ENCODE measurements at regions not wholly inside any gene's neighbourhood (a gene's known extent, or its start where the extent isn't known, plus 50 kb on each side); places are given as distances from the start of the nearest gene placed in this dataset.

GRCh38 chr3:167958141-167958540 is 137.6 kb downstream of the GOLIM4 start:
- no peak for DNase-seq

DNA sequence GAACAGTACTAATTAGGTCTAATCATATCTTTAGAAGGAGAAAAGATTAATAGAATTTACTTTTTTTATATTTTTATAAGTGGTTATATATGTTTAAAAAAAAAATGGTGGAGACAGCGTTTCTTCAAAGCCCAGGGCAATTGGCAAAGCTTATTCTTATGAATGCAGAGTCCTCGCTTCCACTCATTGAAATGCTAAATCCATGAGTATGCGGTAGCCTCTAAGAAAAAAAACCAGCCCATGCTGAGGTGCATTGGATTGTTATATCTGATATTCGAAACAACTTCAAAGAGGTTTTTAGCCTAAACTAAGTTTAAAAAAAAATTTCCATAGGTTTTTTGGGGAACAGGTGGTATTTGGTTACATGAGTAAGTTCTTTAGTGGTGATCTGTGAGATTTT is 142.8 kb downstream of the GOLIM4 start:
- DNase-seq, result no peak

GRCh38 chr3:167950212-167950611 is 145.5 kb downstream of the GOLIM4 start:
- no peak for DNase-seq

DNA sequence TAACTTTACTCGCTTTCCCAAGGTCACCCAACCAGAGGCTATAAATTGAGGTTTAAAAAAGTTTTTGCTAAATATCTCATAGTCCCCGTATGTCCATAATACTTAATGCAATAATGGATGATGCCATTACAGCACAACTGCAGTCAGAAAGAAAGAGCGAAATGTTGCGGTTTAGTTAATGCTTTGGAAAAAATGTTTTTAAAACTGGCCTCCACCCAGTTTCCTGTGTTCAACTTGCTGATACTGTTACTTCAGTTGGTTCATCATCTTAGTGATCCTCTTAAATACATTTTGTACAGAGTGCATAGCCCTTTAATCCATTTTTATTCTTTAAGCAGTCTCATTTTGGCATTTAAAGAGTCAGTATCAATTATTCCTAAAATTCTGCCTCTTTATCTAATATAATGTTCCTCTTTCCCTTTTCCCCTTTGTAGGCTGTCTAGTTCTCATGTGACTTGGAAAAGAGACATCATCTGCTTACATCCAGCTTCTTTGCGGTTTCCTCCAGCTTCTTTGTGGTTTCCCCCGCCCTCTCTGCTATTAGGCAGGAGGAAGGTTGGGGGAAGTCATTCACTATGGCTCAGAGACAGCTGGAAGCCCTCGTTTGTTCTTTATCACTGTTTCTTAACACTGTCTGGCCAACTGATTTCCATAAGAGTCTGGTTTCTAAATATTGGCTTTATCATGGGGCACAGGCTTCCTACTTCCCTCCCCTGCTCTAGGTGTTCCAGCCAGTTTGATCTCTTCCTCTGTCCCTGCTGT is 154.3 kb downstream of the GOLIM4 start:
- peak; percentile 87 to 90 for DNase-seq

DNA sequence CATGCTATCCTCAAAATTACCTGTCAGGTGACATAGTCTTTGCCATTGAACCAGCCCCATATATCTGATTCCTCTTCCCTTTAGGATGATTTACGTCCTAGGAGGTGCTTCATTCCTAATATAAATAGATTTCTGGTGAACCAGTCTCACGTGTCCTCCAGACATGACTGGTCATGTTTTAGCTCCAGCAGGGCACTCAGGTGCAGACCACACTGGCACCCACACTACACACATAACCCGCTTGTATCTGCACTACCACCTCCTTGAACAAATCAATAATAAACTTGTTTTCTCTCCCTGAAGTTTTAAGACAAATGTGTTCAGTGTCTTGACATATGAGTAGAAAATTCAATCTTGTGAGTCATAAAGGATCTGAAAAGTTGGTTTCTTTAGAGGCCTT is 155.5 kb downstream of the GOLIM4 start:
- peak in 1 of 2 experiments; percentile 13 for DNase-seq

GRCh38 chr3:167938516-167938915 is 157.2 kb downstream of the GOLIM4 start:
- no peak for DNase-seq

GRCh38 chr3:167936019-167936418 is 159.7 kb downstream of the GOLIM4 start:
- DNase-seq, result no peak

- DNase-seq, result no peak
Observed at GRCh38 chr3:167930453-167930852, 165.3 kb downstream of the GOLIM4 start.

- peak in 1 of 2 experiments; percentile 1 for DNase-seq
Observed at GRCh38 chr3:167929968-167930367, 165.8 kb downstream of the GOLIM4 start.

GRCh38 chr3:167928381-167928780 is 167.3 kb downstream of the GOLIM4 start:
- no peak for DNase-seq

DNA sequence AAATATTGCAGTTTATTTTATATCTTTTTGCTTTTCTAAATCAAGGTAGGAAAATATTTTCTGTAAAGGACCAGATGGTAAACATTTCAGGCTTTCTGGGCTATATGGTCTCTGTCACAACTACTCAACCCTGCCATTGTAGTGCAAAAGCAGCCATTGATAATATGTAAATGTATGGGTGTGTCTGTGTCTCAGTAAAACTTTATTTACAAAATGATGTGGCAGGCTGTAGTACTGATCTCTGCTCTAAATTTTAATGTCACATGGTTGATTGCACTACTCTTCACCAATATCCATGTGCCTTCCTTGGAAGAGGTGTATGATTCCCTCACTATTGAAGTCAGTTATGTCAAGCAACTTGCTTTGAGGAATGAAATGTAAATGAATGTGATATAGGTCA is 175.0 kb downstream of the GOLIM4 start:
- DNase-seq, result no peak

DNA sequence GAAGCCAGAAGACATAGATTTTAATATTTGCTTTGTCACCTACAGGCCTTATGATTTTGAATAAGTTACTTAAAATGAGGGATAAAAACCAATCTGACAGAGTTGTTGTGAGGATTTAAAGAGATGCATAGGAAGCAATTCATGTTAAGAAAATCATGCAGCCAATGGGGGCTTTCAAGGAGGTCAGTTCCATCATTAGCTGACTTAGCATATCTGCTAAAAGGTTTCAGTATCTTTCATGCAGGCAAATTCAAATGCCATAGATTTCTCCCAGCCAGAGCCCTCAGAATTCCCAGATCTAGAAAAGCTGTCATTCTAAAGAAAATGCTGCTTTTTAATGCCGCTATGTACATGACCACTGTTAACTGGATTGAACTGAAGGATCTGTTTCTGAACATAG is 176.1 kb downstream of the GOLIM4 start:
- DNase-seq, result no peak

GRCh38 chr3:167918686-167919085 is 177.0 kb downstream of the GOLIM4 start:
- DNase-seq, result no peak

DNA sequence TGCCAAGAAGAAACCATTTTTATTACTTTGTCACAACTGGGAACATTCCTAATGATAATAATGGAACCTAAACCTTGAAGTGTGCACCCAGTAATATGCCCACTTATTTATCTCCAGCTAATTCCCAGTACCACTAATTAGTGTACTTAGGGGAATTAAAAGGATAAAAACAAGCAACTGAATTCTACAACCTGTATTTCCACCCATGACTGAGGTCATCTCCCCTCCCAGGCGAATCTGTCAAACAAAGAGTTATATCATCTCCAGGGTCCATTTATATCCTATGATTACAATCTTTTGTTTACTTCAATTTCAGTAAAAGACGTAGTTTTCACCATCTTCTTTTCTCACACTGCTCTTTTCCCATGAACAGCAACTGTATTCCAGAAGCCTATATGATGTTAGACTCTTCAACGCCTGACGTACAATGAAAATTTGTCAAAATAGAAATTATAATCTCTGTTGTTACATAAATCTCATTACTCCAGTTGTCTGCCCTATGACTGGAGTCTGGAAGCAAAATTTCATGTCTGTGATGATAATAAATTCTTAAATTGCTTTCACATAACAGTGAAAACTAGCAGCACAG is 177.6 kb downstream of the GOLIM4 start:
- no peak for DNase-seq

DNA sequence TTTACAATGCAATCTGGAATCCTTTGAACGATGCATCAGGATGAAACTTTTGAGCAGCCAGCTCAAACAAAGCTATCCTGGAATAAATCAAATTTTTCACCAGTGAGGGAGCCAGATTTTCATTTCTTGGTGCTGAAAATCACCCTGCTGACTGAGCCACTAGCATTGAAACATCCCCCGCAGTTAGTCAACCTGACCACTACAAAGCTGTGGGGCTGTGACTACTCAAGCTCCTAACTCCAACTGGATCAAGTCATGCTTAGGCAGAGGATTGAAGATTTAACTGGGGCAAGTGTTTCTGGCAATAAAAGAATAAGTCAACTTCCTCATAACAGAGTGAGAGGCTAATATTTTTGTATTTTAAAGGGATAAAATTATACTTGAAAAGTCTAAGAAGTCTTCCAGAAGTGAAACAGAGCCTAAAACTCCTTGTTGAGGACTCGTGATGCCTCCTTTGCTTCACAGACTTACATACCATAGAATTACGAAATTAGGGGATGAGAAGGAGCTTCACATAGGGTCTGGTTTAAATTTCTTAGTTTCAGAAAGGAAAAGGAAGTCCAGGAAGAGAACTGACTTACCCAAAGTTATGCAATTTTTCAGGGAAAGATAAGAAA is 177.8 kb downstream of the SERPINI1 start:
- DNase-seq, result peak in 1 of 2 experiments; percentile 9

GRCh38 chr3:167909952-167910351 is 174.4 kb downstream of the SERPINI1 start:
- no peak for DNase-seq

GRCh38 chr3:167909504-167909896 is 174.0 kb downstream of the SERPINI1 start:
- no peak for DNase-seq

DNA sequence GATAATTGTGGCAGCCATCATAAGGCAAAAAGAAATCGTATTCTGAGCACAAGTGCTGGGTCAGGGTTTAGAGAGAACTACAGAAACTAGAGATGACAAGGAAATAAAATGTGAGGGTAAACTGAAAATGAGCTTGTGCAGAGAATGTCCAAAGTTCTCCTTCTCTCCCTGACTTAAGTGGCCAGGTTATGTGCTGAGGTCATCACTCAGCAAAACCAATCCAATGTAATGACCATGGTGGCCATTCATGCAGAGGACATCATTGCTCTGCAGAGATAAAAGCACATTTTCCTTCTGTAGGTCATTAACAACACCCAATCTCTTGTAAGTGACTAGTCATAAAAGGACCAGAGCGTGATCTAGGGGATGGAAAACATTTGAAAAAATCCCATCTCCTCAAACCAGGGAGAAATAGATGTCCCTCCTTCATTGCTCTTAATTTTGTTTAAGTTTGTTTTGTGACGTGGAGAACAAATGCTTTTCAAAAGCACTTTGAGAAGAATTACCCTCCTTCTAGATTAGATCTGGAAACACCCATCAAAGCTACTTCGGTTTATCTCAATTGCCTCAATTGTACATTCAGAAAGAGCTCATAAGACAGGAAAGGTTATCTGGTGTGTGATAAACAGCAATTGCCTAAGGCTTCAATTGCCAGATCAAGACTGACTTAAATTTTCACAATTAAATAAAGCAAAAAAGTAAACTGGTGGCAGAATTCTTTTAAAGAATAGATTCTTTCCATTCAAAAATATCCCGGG is 173.4 kb downstream of the SERPINI1 start:
- DNase-seq, result no peak

DNA sequence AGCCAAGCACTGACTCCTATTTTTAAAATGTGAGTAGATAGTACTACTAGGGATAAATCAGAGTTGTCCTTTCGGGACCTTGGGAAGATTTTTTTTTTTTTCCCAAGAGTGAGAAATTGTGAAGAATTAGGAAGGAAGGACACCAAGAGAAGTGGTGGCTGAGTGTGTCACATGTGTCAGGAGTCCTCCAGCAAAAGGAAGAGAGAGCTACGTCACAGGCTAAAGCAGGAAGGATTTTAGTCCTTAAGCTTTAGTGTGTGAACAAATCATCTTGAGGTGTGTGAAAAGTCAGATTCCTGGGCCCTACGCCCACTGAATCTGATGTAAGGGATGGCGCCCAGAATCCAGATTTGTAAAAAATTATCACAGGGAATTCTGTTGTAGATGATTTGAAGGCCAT is 172.7 kb downstream of the SERPINI1 start:
- DNase-seq, result no peak

DNA sequence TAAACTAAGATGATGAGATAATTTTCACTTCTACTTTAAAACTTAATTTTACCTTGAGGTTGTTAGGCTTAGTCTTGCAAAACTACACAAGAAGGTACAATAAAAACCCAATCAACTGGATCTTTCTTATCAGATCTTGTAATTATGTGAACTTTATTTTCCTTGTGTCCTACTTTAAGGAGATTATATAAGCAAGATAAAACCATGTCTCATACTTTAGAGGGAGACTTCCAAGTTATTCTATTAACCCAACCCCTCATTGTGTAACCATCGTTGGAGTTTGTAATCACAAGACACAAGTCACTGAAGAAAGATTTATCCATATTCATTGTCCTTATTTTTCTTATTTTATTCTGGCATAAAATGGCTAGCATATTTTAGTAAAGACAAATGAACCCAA is 165.6 kb downstream of the SERPINI1 start:
- no peak for DNase-seq

GRCh38 chr3:167899093-167899492 is 163.6 kb downstream of the SERPINI1 start:
- no peak for DNase-seq

- no peak for DNase-seq
Observed at GRCh38 chr3:167898091-167898490, 162.6 kb downstream of the SERPINI1 start.

DNA sequence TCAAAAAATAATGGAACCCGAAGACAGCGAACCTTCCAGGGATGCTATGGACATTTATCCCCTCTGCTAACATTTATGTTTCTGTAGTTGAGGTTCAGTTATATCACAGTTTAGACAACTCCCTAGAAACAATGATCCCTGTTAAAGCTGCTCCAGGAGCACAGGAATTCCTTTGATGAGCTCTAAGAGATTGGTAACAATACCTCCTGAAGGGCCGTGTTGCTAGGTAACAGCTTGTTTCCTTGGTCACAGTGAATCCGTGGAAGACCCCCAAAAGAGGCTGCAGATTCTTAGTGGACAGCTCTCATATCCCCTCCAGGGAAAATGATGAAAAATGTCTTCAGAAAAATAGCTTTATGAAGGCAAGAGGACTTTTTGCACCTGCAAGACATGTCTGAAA is 160.2 kb downstream of the SERPINI1 start:
- no peak for DNase-seq

DNA sequence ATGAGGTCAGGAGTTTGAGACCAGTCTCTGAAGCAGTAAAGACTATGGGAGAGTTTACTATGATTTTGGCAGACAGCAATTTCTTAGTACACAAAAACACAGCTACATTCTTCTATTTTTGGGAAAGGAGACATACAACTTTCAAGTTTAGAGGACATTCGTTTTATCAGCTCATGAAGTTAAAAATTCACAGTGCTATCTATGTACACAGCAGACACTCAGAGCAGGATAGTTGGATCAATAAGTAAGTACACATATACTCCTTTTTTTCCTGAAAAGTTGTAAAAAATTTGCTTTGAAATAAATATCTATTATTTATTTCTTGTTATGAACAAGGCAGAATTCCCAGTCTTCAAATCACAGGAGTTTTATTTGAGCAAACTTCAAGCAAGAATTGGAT is 159.7 kb downstream of the SERPINI1 start:
- no peak for DNase-seq
